C4-2B (cell line): ENCODE measurements at regions not wholly inside any gene's neighbourhood (a gene's known extent, or its start where the extent isn't known, plus 50 kb on each side); places are given as distances from the start of the nearest gene placed in this dataset.

Experiments used
- H3K27ac ChIP-seq: fragments of 450-650 bp; 2 replicates; pipeline ENCODE4 v1.5.1; 2017
- CTCF ChIP-seq: fragments of 450-650 bp; conservative IDR thresholded peaks from 2 replicates; pipeline ENCODE4 v1.5.1; 2017; ENCODE audit warnings: mild to moderate bottlenecking
- ZFX ChIP-seq: fragments of 450-650 bp; IDR thresholded peaks from 2 replicates; pipeline ENCODE4 v1.6.1; 2017

GRCh38 chr5:42216904-42217303 is 206.3 kb upstream of the GHR start:
- TF ChIP-seq CTCF (no peak), ZFX (no peak)
- no peak overlapping the region for H3K27ac ChIP-seq

- TF ChIP-seq CTCF (no peak), ZFX (no peak)
- no peak overlapping the region for H3K27ac ChIP-seq
Measured at GRCh38 chr5:42217791-42218190, 205.4 kb upstream of the GHR start.

- TF ChIP-seq CTCF (no peak), ZFX (no peak)
- no peak overlapping the region for H3K27ac ChIP-seq
Measured at GRCh38 chr5:42225009-42225408, 198.2 kb upstream of the GHR start.

GRCh38 chr5:42228279-42228678 is 195.0 kb upstream of the GHR start:
- no peak overlapping the region for H3K27ac ChIP-seq

GRCh38 chr5:42230839-42231238 is 192.4 kb upstream of the GHR start:
- TF ChIP-seq CTCF = no peak
- no peak overlapping the region for H3K27ac ChIP-seq

More at GRCh38 chr5:42228279-42228678, 195.0 kb upstream of the GHR start:
- TF ChIP-seq ZFX = no peak
- TF ChIP-seq CTCF = peak; percentile 30

- no peak overlapping the region for H3K27ac ChIP-seq
- TF ChIP-seq CTCF = no peak
- no peak for TF ChIP-seq ZFX
Measured at GRCh38 chr5:42235241-42235640, 188.0 kb upstream of the GHR start.

GRCh38 chr5:42235837-42236236 is 187.4 kb upstream of the GHR start:
- no peak overlapping the region for H3K27ac ChIP-seq
- no peak for TF ChIP-seq ZFX
- TF ChIP-seq CTCF = no peak
